HCT116 (cell line): ENCODE measurements at regions not wholly inside any gene's neighbourhood (a gene's known extent, or its start where the extent isn't known, plus 50 kb on each side); places are given as distances from the start of the nearest gene placed in this dataset.

Experiments
- ATAC-seq: fragments of 200-7000 bp; cut with Tn5 transposase; 2 replicates; pipeline ENCODE4 v1.9.1; 2020; ENCODE audit warnings: mild to moderate bottlenecking, moderate library complexity
- BruUV-seq: library from RNA; stranded (reverse); fragments of 400-500 nt; replicated peaks from 2 replicates; lab custom pipeline; 2021; lab: Mats Ljungman, UMichigan
- CTCF ChIA-PET: fragments of 300-600 bp; sonication (Branson Sonifier 250); formaldehyde crosslinking; loops from one replicate; lab custom pipeline; 2021; ENCODE audit warnings: antibody characterized with exemption; lab: Charles Lee
- POLR2A ChIA-PET: fragments of 300-600, 350-600 bp; sonication (Branson Sonifier 250); formaldehyde crosslinking; loops from one replicate; lab custom pipeline; 2021; ENCODE audit warnings: antibody characterized with exemption; lab: Charles Lee
- RAD21 ChIA-PET, 2 experiments: fragments of 300-600 bp; sonication (Branson Sonifier 250); formaldehyde crosslinking; loops; one replicate each; lab custom pipeline; 2023; ENCODE audit warnings: low total read pairs in 2 of 2; ENCODE audit not compliant: uncharacterized antibody in 2 of 2, unreplicated experiment in 2 of 2, low non-redundant PET in 1 of 2; lab: Charles Lee
- DNase-seq: peaks from one replicate; pipeline ENCODE4 v3.0.0-alpha.2; 2010; ENCODE audit warnings: low read depth, low spot score
- H2AFZ ChIP-seq: fragments of 200-600 bp; shearing (Covaris generic), sonication (generic); 2 replicates; pipeline ENCODE4 v1.6.1; 2017; ENCODE audit warnings: low read depth, mixed run types, mixed read lengths, antibody characterized with exemption, low read length; ENCODE audit not compliant: poor library complexity, severe bottlenecking
- H3K27ac ChIP-seq: 2 replicates; pipeline ENCODE4 v1.5.1; 2012; ENCODE audit warnings: low read depth, low read length
- H3K27me3 ChIP-seq: fragments of 200-600 bp; sonication (generic); 2 replicates; pipeline ENCODE4 v1.6.1; 2016; ENCODE audit warnings: mixed run types, low read length, mixed read lengths; ENCODE audit not compliant: insufficient read depth
- H3K36me3 ChIP-seq, 2 experiments: fragments of 200-500 bp in 1 of 2; fragments of 200-600 bp in 1 of 2; sonication (Bioruptor generic) in 1 of 2; sonication (generic) in 1 of 2; 2 replicates each; pipeline versions ENCODE4 v1.5.1 to v1.6.1; 2014 to 2016; ENCODE audit warnings: low read length in 2 of 2, inconsistent platforms in 1 of 2, mixed read lengths in 1 of 2, mixed run types in 1 of 2; ENCODE audit not compliant: insufficient read depth in 2 of 2, control insufficient read depth in 1 of 2
- H3K4me1 ChIP-seq, 2 experiments: fragments of 200-600 bp in 1 of 2; sonication (generic) in 1 of 2; 2 replicates each; pipeline versions ENCODE4 v1.5.1 to v1.6.1; 2012 to 2017; ENCODE audit warnings: low read length in 2 of 2, inconsistent platforms in 1 of 2, mild to moderate bottlenecking in 1 of 2, mixed read lengths in 1 of 2, mixed run types in 1 of 2, moderate library complexity in 1 of 2; ENCODE audit not compliant: insufficient read depth in 2 of 2, control insufficient read depth in 1 of 2
- H3K4me2 ChIP-seq: fragments of 200-600 bp; sonication (generic); 2 replicates; pipeline ENCODE4 v1.6.1; 2017; ENCODE audit warnings: mixed run types, low read length, mixed read lengths
- H3K4me3 ChIP-seq, 2 experiments: fragments of 200-600 bp in 1 of 2; sonication (generic) in 1 of 2; replicated peaks in 1 of 2; 2 replicates each; pipeline ENCODE4 v1.5.1; 2011 to 2016; ENCODE audit warnings: low read length in 2 of 2, control low read depth in 1 of 2, low read depth in 1 of 2, mild to moderate bottlenecking in 1 of 2, mixed read lengths in 1 of 2, mixed run types in 1 of 2
- H3K79me2 ChIP-seq: fragments of 200-600 bp; sonication (generic); 2 replicates; pipeline ENCODE4 v1.6.1; 2017; ENCODE audit warnings: mild to moderate bottlenecking, mixed run types, low read length, moderate library complexity, mixed read lengths; ENCODE audit not compliant: insufficient read depth
- H3K9ac ChIP-seq: fragments of 200-600 bp; sonication (generic); 2 replicates; pipeline ENCODE4 v1.6.1; 2016; ENCODE audit warnings: low read length, mixed read lengths
- H3K9me2 ChIP-seq: fragments of 200-600 bp; sonication (generic), shearing (Covaris generic); 2 replicates; pipeline ENCODE4 v1.6.1; 2017; ENCODE audit warnings: mixed run types, mild to moderate bottlenecking, moderate library complexity; ENCODE audit not compliant: insufficient read depth
- H3K9me3 ChIP-seq, 2 experiments: fragments of 200-500 bp in 1 of 2; fragments of 200-600 bp in 1 of 2; sonication (Bioruptor generic) in 1 of 2; sonication (generic) in 1 of 2; 2 replicates each; pipeline ENCODE4 v1.6.1; 2014 to 2017; ENCODE audit warnings: low read length in 2 of 2, mixed read lengths in 2 of 2, inconsistent platforms in 1 of 2, low read depth in 1 of 2, mild to moderate bottlenecking in 1 of 2, mixed run types in 1 of 2, moderate library complexity in 1 of 2; ENCODE audit not compliant: control insufficient read depth in 1 of 2, insufficient read depth in 1 of 2
- H4K20me1 ChIP-seq: fragments of 200-600 bp; sonication (generic), shearing (Covaris generic); 2 replicates; pipeline ENCODE4 v1.6.1; 2017; ENCODE audit warnings: mixed run types, mild to moderate bottlenecking, moderate library complexity; ENCODE audit not compliant: insufficient read depth
- CBX3 ChIP-seq: IDR thresholded peaks from 2 replicates; pipeline ENCODE4 v1.6.1; 2012; ENCODE audit warnings: low read depth
- EGR1 ChIP-seq: IDR thresholded peaks from 2 replicates; pipeline ENCODE4 v1.6.1; 2012; ENCODE audit warnings: low read depth
- ELF1 ChIP-seq: IDR thresholded peaks from 2 replicates; pipeline ENCODE4 v1.6.1; 2012; ENCODE audit warnings: low read depth, borderline replicate concordance
- EZH2 ChIP-seq: fragments of 200-600 bp; sonication (generic); IDR thresholded peaks from 2 replicates; pipeline ENCODE4 v1.6.1; 2017; ENCODE audit warnings: antibody characterized with exemption, mixed run types
- EZH2phosphoT487 ChIP-seq: fragments of 200-600 bp; IDR thresholded peaks from 2 replicates; pipeline ENCODE4 v1.6.1; 2018; ENCODE audit warnings: antibody characterized with exemption, borderline replicate concordance
- FOSL1 ChIP-seq: IDR thresholded peaks from 2 replicates; pipeline ENCODE4 v1.6.1; 2012; ENCODE audit warnings: low read depth
- JUND ChIP-seq: IDR thresholded peaks from 2 replicates; pipeline ENCODE4 v1.6.1; 2012
- POLR2A ChIP-seq: IDR thresholded peaks from 2 replicates; pipeline ENCODE4 v1.7.0; 2011; ENCODE audit warnings: borderline replicate concordance; ENCODE audit not compliant: insufficient read depth, insufficient read length; ENCODE audit errors: extremely low read depth
- POLR2AphosphoS5 ChIP-seq: IDR thresholded peaks from 2 replicates; pipeline ENCODE4 v1.6.1; 2011; ENCODE audit warnings: mild to moderate bottlenecking, low read depth, low read length, moderate library complexity
- RAD21 ChIP-seq: IDR thresholded peaks from 2 replicates; pipeline ENCODE4 v1.6.1; 2012; ENCODE audit warnings: low read depth, mild to moderate bottlenecking
- SIN3A ChIP-seq: IDR thresholded peaks from 2 replicates; pipeline ENCODE4 v1.6.1; 2012; ENCODE audit warnings: low read depth
- SRF ChIP-seq: IDR thresholded peaks from 2 replicates; pipeline ENCODE4 v1.6.1; 2012; ENCODE audit warnings: low read depth
- TCF7L2 ChIP-seq: IDR thresholded peaks from 2 replicates; pipeline ENCODE4 v1.7.0; 2011; ENCODE audit warnings: borderline replicate concordance, inconsistent platforms; ENCODE audit not compliant: insufficient read depth, insufficient read length; ENCODE audit errors: extremely low read depth
- YY1 ChIP-seq: IDR thresholded peaks from 2 replicates; pipeline ENCODE4 v1.6.1; 2011; ENCODE audit warnings: low read length, low read depth, moderate library complexity, mild to moderate bottlenecking; ENCODE audit not compliant: insufficient replicate concordance; ENCODE audit errors: extremely low read depth
- ZFX ChIP-seq: fragments of 450-650 bp; IDR thresholded peaks from 2 replicates; pipeline ENCODE4 v1.6.1; 2017
- intact Hi-C: fragments of 100-400 bp; cut with micrococcal nuclease; formaldehyde crosslinking; loops from 2 replicates; pipeline ENCODE4 v1.10.0; 2022
- TF ChIP-seq, protein P1 (sequence below): IDR thresholded peaks from 2 replicates; pipeline ENCODE4 v1.6.1; 2011; ENCODE audit warnings: mild to moderate bottlenecking, low read length, moderate library complexity; ENCODE audit not compliant: insufficient replicate concordance; ENCODE audit errors: extremely low read depth
- TF ChIP-seq, protein P2 (sequence below): IDR thresholded peaks from 2 replicates; pipeline ENCODE4 v1.6.1; 2012

DNA sequence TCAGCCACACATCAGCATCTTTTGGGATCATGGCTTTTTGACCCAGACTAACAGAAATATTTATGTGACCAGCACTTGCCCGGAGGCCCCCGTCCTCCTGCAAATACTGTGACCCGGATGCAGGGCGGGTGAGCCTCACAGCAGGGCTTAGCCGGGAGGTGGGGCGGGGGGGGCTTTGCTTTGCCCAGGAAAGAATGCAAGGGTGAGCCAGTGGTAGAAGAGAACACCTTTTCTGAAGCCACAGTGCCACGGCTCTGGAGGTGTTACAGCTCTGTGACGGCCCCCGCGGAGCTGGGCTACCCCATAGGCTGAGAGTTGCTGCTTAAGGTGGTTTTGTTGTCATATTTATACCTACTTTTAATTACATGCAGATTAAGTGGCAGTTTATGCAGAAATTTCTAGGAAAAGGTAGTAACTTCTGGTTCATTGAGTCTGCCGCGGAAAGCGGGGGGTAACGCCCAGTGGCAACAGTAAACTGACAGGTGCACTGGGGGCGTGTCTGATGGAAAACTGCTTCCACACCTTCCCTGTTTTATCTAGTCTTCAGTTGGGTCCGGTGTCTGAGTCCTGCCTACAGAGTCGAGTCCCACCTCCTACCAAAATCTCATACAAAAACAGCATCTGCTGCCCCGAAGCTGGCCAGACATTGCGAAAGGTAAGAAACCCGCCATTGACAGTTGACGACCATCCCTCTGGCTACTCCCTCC is 187.9 kb downstream of the TEX29 start:
- BruUV-seq, result no TSS peak
- ATAC-seq, result no peak
- Histone ChIP-seq H3K4me1 (no peaks in the 10 kb centered on the region), H2AFZ (no peak overlapping the region), H3K9me3 (no peaks in the 10 kb centered on the region), H3K9ac (no peak overlapping the region), H3K36me3 (no peaks in the 10 kb centered on the region), H3K27me3 (peaks cover 14% of the 10 kb centered on the region; the same call in 1 of the 2 replicates), H3K79me2 (no peaks in the 10 kb centered on the region), H3K4me2 (no peak overlapping the region), H3K27ac (no peak overlapping the region), H3K4me3 (no peak overlapping the region), H4K20me1 (no peaks in the 10 kb centered on the region), H3K9me2 (no peaks in the 10 kb centered on the region)
- ChIA-PET POLR2A (no interaction called here), CTCF (no interaction called here), RAD21 (no interaction called here)
- DNase-seq, result no peak
- intact Hi-C loops, result no loop called here
- TF ChIP-seq SIN3A (no peak), EZH2 (no peak), FOSL1 (no peak), ELF1 (no peak), EZH2phosphoT487 (no peak), ZFX (no peak), POLR2A (no peak), TCF7L2 (no peak), SRF (no peak), RAD21 (no peak), POLR2AphosphoS5 (no peak), JUND (no peak), YY1 (no peak), EGR1 (no peak), CBX3 (no peak)
- TF ChIP-seq, protein P1, sequence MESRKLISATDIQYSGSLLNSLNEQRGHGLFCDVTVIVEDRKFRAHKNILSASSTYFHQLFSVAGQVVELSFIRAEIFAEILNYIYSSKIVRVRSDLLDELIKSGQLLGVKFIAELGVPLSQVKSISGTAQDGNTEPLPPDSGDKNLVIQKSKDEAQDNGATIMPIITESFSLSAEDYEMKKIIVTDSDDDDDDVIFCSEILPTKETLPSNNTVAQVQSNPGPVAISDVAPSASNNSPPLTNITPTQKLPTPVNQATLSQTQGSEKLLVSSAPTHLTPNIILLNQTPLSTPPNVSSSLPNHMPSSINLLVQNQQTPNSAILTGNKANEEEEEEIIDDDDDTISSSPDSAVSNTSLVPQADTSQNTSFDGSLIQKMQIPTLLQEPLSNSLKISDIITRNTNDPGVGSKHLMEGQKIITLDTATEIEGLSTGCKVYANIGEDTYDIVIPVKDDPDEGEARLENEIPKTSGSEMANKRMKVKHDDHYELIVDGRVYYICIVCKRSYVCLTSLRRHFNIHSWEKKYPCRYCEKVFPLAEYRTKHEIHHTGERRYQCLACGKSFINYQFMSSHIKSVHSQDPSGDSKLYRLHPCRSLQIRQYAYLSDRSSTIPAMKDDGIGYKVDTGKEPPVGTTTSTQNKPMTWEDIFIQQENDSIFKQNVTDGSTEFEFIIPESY, result no peak
- TF ChIP-seq, protein P2, sequence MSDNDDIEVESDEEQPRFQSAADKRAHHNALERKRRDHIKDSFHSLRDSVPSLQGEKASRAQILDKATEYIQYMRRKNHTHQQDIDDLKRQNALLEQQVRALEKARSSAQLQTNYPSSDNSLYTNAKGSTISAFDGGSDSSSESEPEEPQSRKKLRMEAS, result no peak
